ENCODE measurements at regions not wholly inside any gene's neighbourhood (a gene's known extent, or its start where the extent isn't known, plus 50 kb on each side); places are given as distances from the start of the nearest gene placed in this dataset.

- no peak overlapping the region for H3K4me3 ChIP-seq (ENCODE audit: low read depth in 1 of 2, low read length in 2 of 2)
- no peaks in the 10 kb centered on the region for H4K20me1 ChIP-seq (ENCODE audit: insufficient read depth, low read length)
- no peaks in the 10 kb centered on the region for H3K27me3 ChIP-seq (ENCODE audit: insufficient read depth, low read length, poor library complexity)
- no peaks in the 10 kb centered on the region for H3K36me3 ChIP-seq (ENCODE audit: insufficient read depth, low read length)
- H3K9ac ChIP-seq (ENCODE audit: low read depth, low read length) = no peak overlapping the region
- H3K27ac ChIP-seq (ENCODE audit: low read length) = no peak overlapping the region
- H3K4me2 ChIP-seq (ENCODE audit: insufficient read depth, low read length) = no peak overlapping the region
- H3K79me2 ChIP-seq (ENCODE audit: insufficient read depth, low read length) = no peaks in the 10 kb centered on the region
- no peaks in the 10 kb centered on the region for H3K9me3 ChIP-seq (ENCODE audit: insufficient read depth, low read length, severe bottlenecking)
- no peak for DNase-seq
- ATAC-seq (ENCODE audit: insufficient read depth, low read depth) = no peak
- H2AFZ ChIP-seq (ENCODE audit: low read depth, low read length) = no peak overlapping the region
- TF ChIP-seq EZH2 (IDR thresholded peaks at IDR 0.05; ENCODE audit: borderline replicate concordance, low read depth, low read length, severe bottlenecking) (no peak), CTCF (IDR thresholded peaks at IDR 0.05; ENCODE audit: borderline replicate concordance, extremely low read depth, low read length, poor library complexity, severe bottlenecking) (no peak)
- no peaks in the 10 kb centered on the region for H3K4me1 ChIP-seq (ENCODE audit: insufficient read depth, low read length)
These were observed 133.0 kb downstream of the OGFRL1 start for GRCh38 chr6:71421611-71422010.

GRCh38 chr6:71430018-71430417 is 141.4 kb downstream of the OGFRL1 start:
- Histone ChIP-seq H3K4me2 (ENCODE audit: insufficient read depth, low read length) (no peak overlapping the region), H3K4me3 (ENCODE audit: low read depth in 1 of 2, low read length in 2 of 2) (no peak overlapping the region), H3K9me3 (ENCODE audit: insufficient read depth, low read length, severe bottlenecking) (no peaks in the 10 kb centered on the region), H4K20me1 (ENCODE audit: insufficient read depth, low read length) (no peaks in the 10 kb centered on the region), H3K9ac (ENCODE audit: low read depth, low read length) (no peak overlapping the region), H3K79me2 (ENCODE audit: insufficient read depth, low read length) (no peaks in the 10 kb centered on the region), H2AFZ (ENCODE audit: low read depth, low read length) (no peak overlapping the region), H3K27me3 (ENCODE audit: insufficient read depth, low read length, poor library complexity) (no peaks in the 10 kb centered on the region), H3K36me3 (ENCODE audit: insufficient read depth, low read length) (no peaks in the 10 kb centered on the region), H3K4me1 (ENCODE audit: insufficient read depth, low read length) (no peaks in the 10 kb centered on the region), H3K27ac (ENCODE audit: low read length) (no peak overlapping the region)
- no peak for TF ChIP-seq EZH2 (IDR thresholded peaks at IDR 0.05; ENCODE audit: borderline replicate concordance, low read depth, low read length, severe bottlenecking)
- no peak for TF ChIP-seq CTCF (IDR thresholded peaks at IDR 0.05; ENCODE audit: borderline replicate concordance, extremely low read depth, low read length, poor library complexity, severe bottlenecking)
- DNase-seq (no peak), ATAC-seq (ENCODE audit: insufficient read depth, low read depth) (no peak)

- Histone ChIP-seq H3K27me3 (ENCODE audit: insufficient read depth, low read length, poor library complexity) (no peaks in the 10 kb centered on the region), H3K27ac (ENCODE audit: low read length) (no peak overlapping the region), H4K20me1 (ENCODE audit: insufficient read depth, low read length) (no peaks in the 10 kb centered on the region), H3K9ac (ENCODE audit: low read depth, low read length) (no peak overlapping the region), H3K9me3 (ENCODE audit: insufficient read depth, low read length, severe bottlenecking) (no peaks in the 10 kb centered on the region), H3K79me2 (ENCODE audit: insufficient read depth, low read length) (no peaks in the 10 kb centered on the region), H2AFZ (ENCODE audit: low read depth, low read length) (no peak overlapping the region), H3K4me1 (ENCODE audit: insufficient read depth, low read length) (no peaks in the 10 kb centered on the region), H3K36me3 (ENCODE audit: insufficient read depth, low read length) (no peaks in the 10 kb centered on the region), H3K4me2 (ENCODE audit: insufficient read depth, low read length) (no peak overlapping the region), H3K4me3 (ENCODE audit: low read depth in 1 of 2, low read length in 2 of 2) (no peak overlapping the region)
- TF ChIP-seq EZH2 (IDR thresholded peaks at IDR 0.05; ENCODE audit: borderline replicate concordance, low read depth, low read length, severe bottlenecking) (no peak), CTCF (IDR thresholded peaks at IDR 0.05; ENCODE audit: borderline replicate concordance, extremely low read depth, low read length, poor library complexity, severe bottlenecking) (no peak)
- DNase-seq (no peak), ATAC-seq (ENCODE audit: insufficient read depth, low read depth) (no peak)
These were observed 144.8 kb downstream of the OGFRL1 start for GRCh38 chr6:71433441-71433840.

GRCh38 chr6:71444222-71444621 is 155.6 kb downstream of the OGFRL1 start:
- DNase-seq = no peak
- Histone ChIP-seq H3K9ac (ENCODE audit: low read depth, low read length) (no peak overlapping the region), H2AFZ (ENCODE audit: low read depth, low read length) (no peak overlapping the region)

More at GRCh38 chr6:71444222-71444621, 155.6 kb downstream of the OGFRL1 start:
- H4K20me1 ChIP-seq (ENCODE audit: insufficient read depth, low read length) = no peaks in the 10 kb centered on the region
- H3K36me3 ChIP-seq (ENCODE audit: insufficient read depth, low read length) = no peaks in the 10 kb centered on the region
- H3K27me3 ChIP-seq (ENCODE audit: insufficient read depth, low read length, poor library complexity) = no peaks in the 10 kb centered on the region
- H3K79me2 ChIP-seq (ENCODE audit: insufficient read depth, low read length) = no peaks in the 10 kb centered on the region
- no peak for TF ChIP-seq CTCF (IDR thresholded peaks at IDR 0.05; ENCODE audit: borderline replicate concordance, extremely low read depth, low read length, poor library complexity, severe bottlenecking)
- no peak for TF ChIP-seq EZH2 (IDR thresholded peaks at IDR 0.05; ENCODE audit: borderline replicate concordance, low read depth, low read length, severe bottlenecking)
- no peak overlapping the region for H3K4me2 ChIP-seq (ENCODE audit: insufficient read depth, low read length)
- H3K4me3 ChIP-seq (ENCODE audit: low read depth in 1 of 2, low read length in 2 of 2) = no peak overlapping the region
- H3K9me3 ChIP-seq (ENCODE audit: insufficient read depth, low read length, severe bottlenecking) = no peaks in the 10 kb centered on the region
- ATAC-seq (ENCODE audit: insufficient read depth, low read depth) = no peak
- H3K4me1 ChIP-seq (ENCODE audit: insufficient read depth, low read length) = no peaks in the 10 kb centered on the region
- no peak overlapping the region for H3K27ac ChIP-seq (ENCODE audit: low read length)

Data from DND-41 (cell line).